Liver (tissue), 8 donors: ENCODE measurements at regions not wholly inside any gene's neighbourhood (a gene's known extent, or its start where the extent isn't known, plus 50 kb on each side); places are given as distances from the start of the nearest gene placed in this dataset.

Experiments used
- DNase-seq: peaks from one replicate; pipeline ENCODE4 v3.0.0-alpha.2; 2017; ENCODE audit warnings: low spot score
- H3K27ac ChIP-seq, 2 donors: one replicate each; pipeline ENCODE4 v1.7.0; 2013; ENCODE audit warnings: inconsistent platforms in 2 of 2, low read length in 2 of 2, control low read depth in 1 of 2, low read depth in 1 of 2, mild to moderate bottlenecking in 1 of 2
- H3K27me3 ChIP-seq, 4 donors: one replicate each; pipeline versions ENCODE4 v1.6.1 to v1.7.0; 2013; ENCODE audit warnings: low read length in 3 of 4, inconsistent platforms in 1 of 4, mild to moderate bottlenecking in 1 of 4, moderate library complexity in 1 of 4; ENCODE audit not compliant: control insufficient read depth in 4 of 4, insufficient read depth in 4 of 4
- H3K36me3 ChIP-seq, 4 donors: one replicate each; pipeline versions ENCODE4 v1.6.1 to v1.7.0; 2013; ENCODE audit warnings: low read length in 3 of 4, mild to moderate bottlenecking in 3 of 4, low read depth in 1 of 4, moderate library complexity in 1 of 4; ENCODE audit not compliant: control insufficient read depth in 4 of 4, insufficient read depth in 3 of 4
- H3K4me1 ChIP-seq, 4 donors: one replicate each; pipeline versions ENCODE4 v1.6.1 to v1.7.0; 2013; ENCODE audit warnings: low read length in 3 of 4, mild to moderate bottlenecking in 3 of 4, moderate library complexity in 1 of 4; ENCODE audit not compliant: control insufficient read depth in 4 of 4, insufficient read depth in 4 of 4
- H3K4me3 ChIP-seq, 3 donors: one replicate each; pipeline versions ENCODE4 v1.6.1 to v1.7.0; 2013; ENCODE audit warnings: low read length in 3 of 3, control low read depth in 1 of 3, low read depth in 1 of 3, mild to moderate bottlenecking in 1 of 3
- H3K9ac ChIP-seq, 2 donors: one replicate each; pipeline ENCODE4 v1.7.0; 2013; ENCODE audit warnings: low read length in 2 of 2, mild to moderate bottlenecking in 2 of 2, moderate library complexity in 2 of 2, control low read depth in 1 of 2, low read depth in 1 of 2
- H3K9me3 ChIP-seq, 4 donors: one replicate each; pipeline versions ENCODE4 v1.6.1 to v1.7.0; 2013; ENCODE audit warnings: low read length in 3 of 4; ENCODE audit not compliant: control insufficient read depth in 4 of 4
- ATF3 ChIP-seq: IDR thresholded peaks from 2 replicates; pipeline ENCODE4 v1.6.1; 2016; ENCODE audit warnings: antibody characterized with exemption
- CTCF ChIP-seq: fragments of 150-350 bp; IDR thresholded peaks from 2 replicates; pipeline ENCODE4 v1.5.1; 2017; ENCODE audit warnings: improper control_type of control experiment, low read depth, low read length; ENCODE audit not compliant: missing input control
- EGR1 ChIP-seq, 2 donors: IDR thresholded peaks; 2 replicates each; pipeline ENCODE4 v1.6.1; 2016 to 2018; ENCODE audit warnings: antibody characterized with exemption in 2 of 2, low read depth in 2 of 2
- FOXA1 ChIP-seq: IDR thresholded peaks from 2 replicates; pipeline ENCODE4 v1.6.1; 2016; ENCODE audit warnings: antibody characterized with exemption
- FOXA2 ChIP-seq: IDR thresholded peaks from 2 replicates; pipeline ENCODE4 v1.6.1; 2016; ENCODE audit warnings: antibody characterized with exemption
- GABPA ChIP-seq, 2 donors: IDR thresholded peaks in 1 of 2; conservative IDR thresholded peaks in 1 of 2; 2 replicates each; pipeline ENCODE4 v1.6.1; 2016; ENCODE audit warnings: antibody characterized with exemption in 2 of 2, mild to moderate bottlenecking in 1 of 2, moderate library complexity in 1 of 2
- HNF4A ChIP-seq, 2 donors: conservative IDR thresholded peaks; 2 replicates each; pipeline ENCODE4 v1.6.1; 2016; ENCODE audit warnings: antibody characterized with exemption in 2 of 2, mild to moderate bottlenecking in 2 of 2
- HNF4G ChIP-seq: IDR thresholded peaks from 2 replicates; pipeline ENCODE4 v1.6.1; 2016; ENCODE audit warnings: antibody characterized with exemption
- JUND ChIP-seq, 2 donors: IDR thresholded peaks; 2 replicates each; pipeline ENCODE4 v1.6.1; 2016; ENCODE audit warnings: antibody characterized with exemption in 2 of 2
- NR2F2 ChIP-seq: IDR thresholded peaks from 2 replicates; pipeline ENCODE4 v1.6.1; 2016; ENCODE audit warnings: antibody characterized with exemption
- RAD21 ChIP-seq, 2 donors: IDR thresholded peaks; 2 replicates each; pipeline ENCODE4 v1.6.1; 2016; ENCODE audit warnings: antibody characterized with exemption in 2 of 2, mild to moderate bottlenecking in 2 of 2
- RXRA ChIP-seq, 2 donors: IDR thresholded peaks; 2 replicates each; pipeline ENCODE4 v1.6.1; 2017 to 2018; ENCODE audit warnings: antibody characterized with exemption in 2 of 2, mild to moderate bottlenecking in 1 of 2
- SP1 ChIP-seq: IDR thresholded peaks from 2 replicates; pipeline ENCODE4 v1.6.1; 2018; ENCODE audit warnings: antibody characterized with exemption, mild to moderate bottlenecking
- TAF1 ChIP-seq: conservative IDR thresholded peaks from 2 replicates; pipeline ENCODE4 v1.6.1; 2016; ENCODE audit warnings: antibody characterized with exemption, mild to moderate bottlenecking
- YY1 ChIP-seq: IDR thresholded peaks from 2 replicates; pipeline ENCODE4 v1.6.1; 2016; ENCODE audit warnings: antibody characterized with exemption, mild to moderate bottlenecking
- ZBTB33 ChIP-seq: IDR thresholded peaks from 2 replicates; pipeline ENCODE4 v1.6.1; 2016; ENCODE audit warnings: antibody characterized with exemption
- WGBS: extraction: QIAGEN DNeasy Blood & Tissue Kit; methylation state at CpG from one replicate; pipeline ENCODE4 v1.1.7; 2013; 5-methylcytosine and 5-hydroxymethylcytosine counted together
- TF ChIP-seq, protein P1 (sequence below): IDR thresholded peaks from 2 replicates; pipeline ENCODE4 v1.6.1; 2016; ENCODE audit warnings: antibody characterized with exemption
- TF ChIP-seq, protein P2 (sequence below): IDR thresholded peaks from 2 replicates; pipeline ENCODE4 v1.6.1; 2016; ENCODE audit warnings: antibody characterized with exemption, mild to moderate bottlenecking
- donor health status: healthy.
- donor health status: healthy.
- donor health status: healthy.
- donor health status: healthy.
- donor health status: healthy.

- H3K27ac ChIP-seq: no peak overlapping the region
- no peak for DNase-seq
- WGBS: 54% methylated on average over 1 of the region's 1 CpG
- H3K4me1 ChIP-seq: no peaks in the 10 kb centered on the region
- H3K36me3 ChIP-seq: no peaks in the 10 kb centered on the region
- no peaks in the 10 kb centered on the region for H3K9me3 ChIP-seq
- no peak overlapping the region for H3K4me3 ChIP-seq
- H3K9ac ChIP-seq: no peak overlapping the region
- no peaks in the 10 kb centered on the region for H3K27me3 ChIP-seq
- TF ChIP-seq FOXA2 (no peak), HNF4A (conservative IDR thresholded peaks at IDR 0.05) (no peak), ZBTB33 (no peak), YY1 (no peak), RAD21 (IDR thresholded peaks at IDR 0.05) (no peak), JUND (IDR thresholded peaks at IDR 0.05) (no peak), RXRA (IDR thresholded peaks at IDR 0.05) (no peak), TAF1 (no peak), ATF3 (no peak), HNF4G (no peak), FOXA1 (no peak), CTCF (no peak), NR2F2 (no peak), SP1 (no peak), GABPA (IDR thresholded peaks at IDR 0.05 in 1 of 2, conservative IDR thresholded peaks at IDR 0.05 in 1 of 2) (no peak), EGR1 (IDR thresholded peaks at IDR 0.05; ENCODE audit: low read depth in 2 of 2) (no peak)
- TF ChIP-seq, protein P1, sequence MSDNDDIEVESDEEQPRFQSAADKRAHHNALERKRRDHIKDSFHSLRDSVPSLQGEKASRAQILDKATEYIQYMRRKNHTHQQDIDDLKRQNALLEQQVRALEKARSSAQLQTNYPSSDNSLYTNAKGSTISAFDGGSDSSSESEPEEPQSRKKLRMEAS: no peak
- TF ChIP-seq, protein P2, sequence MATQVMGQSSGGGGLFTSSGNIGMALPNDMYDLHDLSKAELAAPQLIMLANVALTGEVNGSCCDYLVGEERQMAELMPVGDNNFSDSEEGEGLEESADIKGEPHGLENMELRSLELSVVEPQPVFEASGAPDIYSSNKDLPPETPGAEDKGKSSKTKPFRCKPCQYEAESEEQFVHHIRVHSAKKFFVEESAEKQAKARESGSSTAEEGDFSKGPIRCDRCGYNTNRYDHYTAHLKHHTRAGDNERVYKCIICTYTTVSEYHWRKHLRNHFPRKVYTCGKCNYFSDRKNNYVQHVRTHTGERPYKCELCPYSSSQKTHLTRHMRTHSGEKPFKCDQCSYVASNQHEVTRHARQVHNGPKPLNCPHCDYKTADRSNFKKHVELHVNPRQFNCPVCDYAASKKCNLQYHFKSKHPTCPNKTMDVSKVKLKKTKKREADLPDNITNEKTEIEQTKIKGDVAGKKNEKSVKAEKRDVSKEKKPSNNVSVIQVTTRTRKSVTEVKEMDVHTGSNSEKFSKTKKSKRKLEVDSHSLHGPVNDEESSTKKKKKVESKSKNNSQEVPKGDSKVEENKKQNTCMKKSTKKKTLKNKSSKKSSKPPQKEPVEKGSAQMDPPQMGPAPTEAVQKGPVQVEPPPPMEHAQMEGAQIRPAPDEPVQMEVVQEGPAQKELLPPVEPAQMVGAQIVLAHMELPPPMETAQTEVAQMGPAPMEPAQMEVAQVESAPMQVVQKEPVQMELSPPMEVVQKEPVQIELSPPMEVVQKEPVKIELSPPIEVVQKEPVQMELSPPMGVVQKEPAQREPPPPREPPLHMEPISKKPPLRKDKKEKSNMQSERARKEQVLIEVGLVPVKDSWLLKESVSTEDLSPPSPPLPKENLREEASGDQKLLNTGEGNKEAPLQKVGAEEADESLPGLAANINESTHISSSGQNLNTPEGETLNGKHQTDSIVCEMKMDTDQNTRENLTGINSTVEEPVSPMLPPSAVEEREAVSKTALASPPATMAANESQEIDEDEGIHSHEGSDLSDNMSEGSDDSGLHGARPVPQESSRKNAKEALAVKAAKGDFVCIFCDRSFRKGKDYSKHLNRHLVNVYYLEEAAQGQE: no peak
Observed at GRCh38 chrX:46341767-46342322, 203.4 kb downstream of the ZNF674 start.
